NCI-H1436 treated with DMSO at 0.1 percent for 48 hours (cell line): ENCODE measurements at regions not wholly inside any gene's neighbourhood (a gene's known extent, or its start where the extent isn't known, plus 50 kb on each side); places are given as distances from the start of the nearest gene placed in this dataset.

ENCODE experiments used
- DNase-seq: peaks from one replicate; lab custom pipeline; 2025; lab: John Stamatoyannopoulos, UW

GRCh38 chr9:134228649-134229048 lies 64.3 kb upstream of the RNU6ATAC start:
- no peak for DNase-seq

GRCh38 chr9:134229466-134230091 lies 65.2 kb upstream of the RNU6ATAC start:
- DNase-seq: no peak

- DNase-seq: no peak
Observed at GRCh38 chr9:134230092-134230941, 66.0 kb upstream of the RNU6ATAC start.

- DNase-seq: no peak
Observed at GRCh38 chr9:134230942-134231325, 66.6 kb upstream of the RNU6ATAC start.

- DNase-seq: no peak
Observed at GRCh38 chr9:134231330-134231745, 67.0 kb upstream of the RNU6ATAC start.

GRCh38 chr9:134231767-134232166 lies 67.4 kb upstream of the RNU6ATAC start:
- DNase-seq: no peak

- no peak for DNase-seq
Observed at GRCh38 chr9:134233022-134233421, 68.7 kb upstream of the RNU6ATAC start.

- DNase-seq: no peak
Observed at GRCh38 chr9:134234001-134234660, 69.8 kb upstream of the RNU6ATAC start.

- no peak for DNase-seq
Observed at GRCh38 chr9:134234687-134235359, 70.5 kb upstream of the RNU6ATAC start.

GRCh38 chr9:134235366-134235765 lies 71.0 kb upstream of the RNU6ATAC start:
- no peak for DNase-seq

- DNase-seq: no peak
Observed at GRCh38 chr9:134236001-134236421, 71.6 kb upstream of the RNU6ATAC start.

GRCh38 chr9:134236935-134237629 lies 72.7 kb upstream of the RNU6ATAC start:
- no peak for DNase-seq

- DNase-seq: no peak
Observed at GRCh38 chr9:134237630-134238265, 73.4 kb upstream of the RNU6ATAC start.

- no peak for DNase-seq
Observed at GRCh38 chr9:134239130-134239903, 75.0 kb upstream of the RNU6ATAC start.

GRCh38 chr9:134239939-134240338 lies 75.6 kb upstream of the RNU6ATAC start:
- no peak for DNase-seq

- DNase-seq: no peak
Observed at GRCh38 chr9:134240361-134240760, 76.0 kb upstream of the RNU6ATAC start.

- no peak for DNase-seq
Observed at GRCh38 chr9:134242706-134243105, 78.3 kb upstream of the RNU6ATAC start.

GRCh38 chr9:134243778-134244467 lies 79.6 kb upstream of the RNU6ATAC start:
- no peak for DNase-seq

GRCh38 chr9:134245179-134245578 lies 80.8 kb upstream of the RNU6ATAC start:
- DNase-seq: no peak
